HL-60/S4 treated with retinoic acid at 250 ng/mL for 4 days and 3 days (cell line): ENCODE measurements at regions not wholly inside any gene's neighbourhood (a gene's known extent, or its start where the extent isn't known, plus 50 kb on each side); places are given as distances from the start of the nearest gene placed in this dataset.

Experiments used
- in situ Hi-C: fragments of 300-500 bp; cut with MboI; formaldehyde crosslinking; loops from 2 replicates; pipeline ENCODE4 v1.7.0; 2022; ENCODE audit warnings: low sequenced_read_pairs

DNA sequence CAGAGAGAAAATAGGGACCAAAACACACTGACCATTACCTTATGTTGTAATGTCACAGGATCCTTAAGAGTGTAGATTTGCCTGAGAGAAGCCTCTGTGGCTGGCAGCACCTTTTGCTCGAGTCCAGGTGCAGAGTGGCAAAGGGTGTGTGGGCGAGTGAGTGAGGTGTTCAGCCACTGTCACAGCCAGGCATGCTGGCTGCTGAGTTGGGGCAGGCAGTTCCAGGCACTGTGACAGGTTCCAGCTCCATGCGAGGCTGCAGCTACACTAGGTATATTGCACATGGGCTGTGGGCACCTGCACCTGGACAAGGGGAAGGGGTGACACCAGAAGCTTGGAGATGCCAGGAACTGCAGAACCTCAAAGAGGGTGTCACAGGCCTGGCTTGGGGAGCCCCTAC, 1370.4 kb upstream of the PRMT6 start:
- in situ Hi-C loops = no loop called here

DNA sequence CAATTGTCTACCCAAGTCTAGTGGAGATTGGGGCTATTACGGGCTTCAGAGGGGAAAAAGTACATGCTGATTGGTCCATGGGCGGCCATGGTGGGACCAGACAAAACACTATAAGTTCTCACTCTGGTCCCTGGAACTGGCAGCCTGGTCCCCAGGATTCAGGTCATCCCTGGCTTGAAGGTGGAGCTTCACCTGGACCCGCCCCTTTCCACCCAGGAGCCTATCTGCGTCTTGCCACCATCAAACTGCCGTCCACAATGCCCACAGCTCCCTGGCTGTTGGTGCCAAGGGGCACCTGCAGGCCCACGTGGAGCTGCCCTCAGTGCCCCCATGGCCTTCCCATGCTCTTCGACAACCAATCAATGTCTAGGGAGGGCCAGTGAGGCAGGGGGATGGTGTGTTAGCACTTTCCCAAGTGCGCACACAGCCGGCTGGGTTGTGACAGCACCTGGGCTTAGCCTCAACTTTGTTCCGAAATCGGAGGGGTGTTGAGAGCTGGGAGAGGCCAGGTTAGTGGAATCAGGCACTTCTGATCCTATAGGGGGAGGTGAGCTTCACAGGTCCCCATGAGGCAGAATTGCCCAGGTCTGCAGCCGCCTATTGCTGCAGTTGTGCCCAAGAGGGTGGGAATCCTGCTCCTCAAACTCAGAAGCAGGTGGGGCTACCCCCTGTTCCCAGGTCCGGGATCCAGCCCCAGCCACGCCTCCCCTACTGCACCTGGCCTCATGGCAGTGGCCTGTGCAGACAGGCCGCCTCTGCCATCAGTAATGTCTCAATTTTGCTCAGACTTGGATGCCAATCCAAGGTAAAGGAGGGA, 1369.4 kb upstream of the PRMT6 start:
- in situ Hi-C loops = no loop called here

DNA sequence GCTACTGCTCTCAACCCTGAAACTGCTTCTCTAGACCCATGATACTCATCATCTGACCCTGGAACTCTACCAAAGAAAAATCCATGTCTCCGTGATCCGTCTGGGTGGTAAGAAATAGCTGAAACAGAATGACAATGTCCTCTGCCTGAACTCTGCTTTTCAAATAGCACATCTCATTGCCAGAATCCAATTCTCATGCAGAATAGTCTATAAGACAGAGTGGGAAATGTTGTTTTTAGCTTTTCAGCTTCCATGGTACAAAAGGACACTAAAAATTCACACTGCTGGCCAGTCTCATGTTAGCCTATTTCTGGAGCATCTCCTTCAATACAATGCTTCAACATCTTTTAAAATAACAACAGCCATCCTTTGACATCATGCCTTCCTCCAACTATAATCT, 1355.8 kb upstream of the PRMT6 start:
- in situ Hi-C loops = no loop called here

DNA sequence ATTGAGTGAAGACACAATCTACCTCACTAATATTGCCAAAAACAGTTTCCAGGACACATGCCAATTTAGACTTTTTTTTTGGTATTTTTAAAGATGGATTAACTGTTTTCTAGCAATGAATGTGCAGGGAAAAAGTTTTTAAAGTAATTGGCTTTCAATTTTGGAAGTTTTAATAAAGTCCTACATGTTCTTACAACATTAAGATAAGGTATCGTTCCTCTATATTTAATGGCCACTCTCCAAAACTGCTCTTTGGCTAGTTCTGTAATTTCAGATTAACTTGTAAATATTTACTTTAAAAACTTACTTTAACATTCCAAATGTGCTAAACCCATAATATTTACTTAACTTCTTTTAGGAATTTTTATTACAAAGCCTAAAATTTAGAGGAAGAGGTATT, 1332.2 kb upstream of the PRMT6 start:
- in situ Hi-C loops = no loop called here

DNA sequence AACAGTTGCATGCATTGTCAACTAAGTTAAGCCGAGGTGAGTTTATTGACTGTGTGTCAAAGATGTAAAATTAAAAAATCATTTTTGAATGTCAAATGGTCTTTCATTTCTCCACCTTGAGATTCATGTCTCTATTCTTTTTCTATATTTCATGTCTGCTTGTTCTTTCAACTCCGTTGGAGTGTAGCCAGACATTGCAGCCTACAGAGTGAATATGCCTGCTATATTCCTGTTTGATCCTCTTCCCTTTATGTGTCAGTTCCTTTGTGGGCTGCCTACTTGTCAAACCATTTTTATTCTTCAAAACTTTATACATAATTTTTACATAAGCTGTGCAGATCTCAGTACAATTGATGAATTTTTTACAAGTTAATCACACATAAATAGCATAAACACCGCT, 1325.8 kb upstream of the PRMT6 start:
- in situ Hi-C loops = no loop called here

DNA sequence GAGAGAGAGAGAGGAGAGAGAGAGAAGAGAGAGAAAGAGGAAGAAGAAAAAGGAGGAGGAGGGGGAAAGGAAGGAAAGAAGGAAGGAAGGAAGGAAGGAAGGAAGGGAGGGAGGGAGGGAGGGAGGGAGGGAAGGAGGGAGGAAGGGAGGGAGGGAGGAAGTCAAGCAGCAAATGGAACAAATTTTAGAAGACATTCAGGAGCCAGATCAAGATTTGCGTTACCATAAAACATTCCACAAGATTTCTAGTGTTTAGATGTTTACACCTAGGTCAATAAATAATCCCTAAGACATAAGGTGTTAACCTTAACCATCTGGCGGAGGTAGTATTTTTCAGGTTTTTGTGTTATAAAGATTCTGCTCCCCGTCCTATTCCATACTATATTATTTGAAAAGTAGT, 1320.1 kb upstream of the PRMT6 start:
- in situ Hi-C loops = no loop called here

DNA sequence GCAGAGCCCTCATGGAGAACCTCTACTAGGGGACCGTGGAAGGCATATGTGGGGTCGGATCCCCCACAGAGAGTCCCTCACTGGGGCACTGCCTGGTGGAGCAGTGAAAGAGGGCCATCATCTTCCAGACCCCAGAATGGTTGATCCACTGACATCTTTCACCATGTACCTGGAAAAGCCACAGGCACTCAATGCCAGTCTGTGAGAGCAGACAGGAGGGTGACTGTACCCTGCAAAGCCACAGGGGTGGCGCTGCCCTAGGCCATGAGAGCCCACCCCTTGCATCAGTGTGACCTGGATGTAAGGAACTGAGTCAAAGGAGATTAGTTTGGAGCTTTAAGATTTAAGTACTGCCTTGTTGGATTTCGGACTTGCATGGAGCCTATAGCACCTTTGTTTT, 1276.7 kb upstream of the PRMT6 start:
- in situ Hi-C loops = loop anchor here (25.0 kb wide), 1 partner anchor 992 kb away; no protein-coding TSS in a partner anchor

DNA sequence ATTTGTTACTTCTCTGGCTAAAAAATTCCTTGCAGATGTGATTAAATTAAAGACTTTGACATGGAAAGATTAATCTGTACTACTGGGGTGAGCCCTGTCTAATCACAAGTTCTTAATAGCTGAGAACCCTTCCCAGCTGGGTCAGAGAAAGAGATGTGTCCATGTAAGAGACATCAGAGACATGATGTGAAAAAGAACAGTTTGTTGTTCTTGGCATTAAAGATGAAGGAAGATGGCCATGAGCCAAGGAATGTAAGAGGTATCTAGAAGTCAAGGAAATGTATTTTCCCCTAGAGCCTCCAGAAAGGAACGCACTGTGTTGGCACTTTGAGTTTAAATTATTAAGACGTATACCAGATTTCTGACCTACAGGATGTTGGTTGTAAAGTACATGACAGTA, 1271.5 kb upstream of the PRMT6 start:
- in situ Hi-C loops = loop anchor here (25.0 kb wide), 1 partner anchor 998 kb away; no protein-coding TSS in a partner anchor

DNA sequence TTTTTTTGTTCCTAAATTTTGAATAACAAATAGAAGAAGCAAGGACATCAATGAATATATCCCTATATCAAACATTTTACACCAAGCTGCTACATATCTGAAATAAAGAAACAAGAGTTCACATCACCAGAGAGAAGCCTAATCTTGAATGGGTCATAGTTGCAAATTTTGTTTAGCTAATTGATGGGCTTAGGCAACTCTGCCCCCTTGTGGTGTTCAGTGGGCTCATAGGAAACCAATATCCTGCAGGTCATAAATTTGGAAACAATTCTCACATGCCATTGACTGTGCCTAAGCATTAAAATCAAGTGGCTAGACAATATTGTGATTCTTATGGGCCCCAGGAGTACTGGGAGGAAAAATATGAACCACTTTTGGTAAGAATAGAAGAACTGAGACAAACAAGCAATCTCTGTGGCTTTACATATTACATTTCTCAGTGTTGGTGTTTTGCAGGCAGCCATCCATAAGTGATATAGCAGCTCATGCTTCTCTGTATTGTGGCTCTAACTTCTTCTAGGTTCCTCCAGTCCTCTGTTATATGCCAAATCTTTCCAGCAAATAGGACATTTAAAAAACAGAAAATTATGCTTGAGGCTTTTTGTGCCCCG, 1262.8 kb upstream of the PRMT6 start:
- in situ Hi-C loops = loop anchor here (25.0 kb wide), 1 partner anchor 1006 kb away; no protein-coding TSS in a partner anchor

DNA sequence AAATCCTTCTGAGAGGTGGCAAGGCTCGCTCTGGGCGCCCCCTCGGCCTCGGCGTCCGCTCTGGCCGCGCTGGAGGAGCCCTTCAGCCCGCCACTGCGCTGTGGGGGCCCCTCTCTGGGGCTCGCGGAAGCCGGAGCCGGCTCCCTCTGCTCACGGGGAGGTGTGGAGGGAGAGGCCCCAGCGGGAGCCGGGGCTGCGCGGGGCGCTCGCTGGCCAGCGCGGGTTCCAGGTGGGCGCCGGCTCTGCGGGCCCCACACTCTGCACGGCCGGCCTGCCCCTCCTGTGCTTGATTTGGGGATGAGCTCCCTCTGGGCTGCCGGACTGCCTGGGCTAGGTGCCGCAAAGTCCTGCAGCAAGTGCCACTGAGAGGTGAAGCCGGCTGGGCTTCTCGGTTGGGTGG, 1260.7 kb upstream of the PRMT6 start:
- in situ Hi-C loops = loop anchor here (25.0 kb wide), 1 partner anchor 1008 kb away; no protein-coding TSS in a partner anchor

DNA sequence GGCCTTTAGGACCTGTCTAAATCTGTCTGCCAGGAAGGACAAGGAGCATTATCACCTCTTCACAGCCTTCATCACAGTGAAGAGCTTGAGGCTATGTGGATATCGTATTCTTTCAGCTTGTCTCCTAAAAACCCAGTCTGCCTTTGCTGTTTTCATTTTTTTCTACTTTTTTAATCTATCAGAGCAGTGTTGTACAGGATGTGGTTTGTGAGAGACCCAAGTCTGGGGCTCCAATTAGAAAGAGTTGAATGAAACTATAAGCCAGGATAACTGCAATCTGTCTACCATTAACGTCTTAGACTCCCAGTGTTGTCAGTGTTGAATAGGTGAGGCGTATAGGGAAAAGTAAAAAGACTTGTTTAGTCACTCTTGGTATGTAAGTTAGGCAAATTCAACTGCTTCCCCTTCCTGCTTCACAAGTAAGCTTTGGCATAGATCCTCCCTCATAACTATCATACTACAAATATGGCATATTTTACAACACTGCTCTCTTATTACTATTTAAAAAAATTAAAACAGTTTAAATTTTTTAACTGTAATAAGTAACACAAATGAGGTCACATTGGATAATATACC, 1225.8 kb upstream of the PRMT6 start:
- in situ Hi-C loops = no loop called here

DNA sequence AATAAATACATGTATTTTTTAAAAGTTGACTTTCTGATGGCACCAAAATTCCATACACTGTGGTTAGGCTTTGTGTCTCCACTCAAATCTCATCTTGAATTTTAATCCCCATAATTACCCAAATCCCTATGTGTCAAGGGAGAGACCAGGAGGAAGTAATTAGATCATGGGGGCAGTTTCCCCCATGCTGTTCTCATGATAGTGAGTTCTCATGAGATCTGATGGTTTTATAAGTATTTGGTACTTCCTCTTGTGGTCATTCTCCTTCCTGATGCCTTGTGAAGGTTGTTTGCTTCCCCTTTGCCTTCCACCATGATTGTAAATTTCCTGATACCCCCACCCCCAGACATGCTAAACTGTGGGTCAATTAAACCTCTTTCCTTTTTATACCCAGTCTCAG, 1218.4 kb upstream of the PRMT6 start:
- in situ Hi-C loops = no loop called here

DNA sequence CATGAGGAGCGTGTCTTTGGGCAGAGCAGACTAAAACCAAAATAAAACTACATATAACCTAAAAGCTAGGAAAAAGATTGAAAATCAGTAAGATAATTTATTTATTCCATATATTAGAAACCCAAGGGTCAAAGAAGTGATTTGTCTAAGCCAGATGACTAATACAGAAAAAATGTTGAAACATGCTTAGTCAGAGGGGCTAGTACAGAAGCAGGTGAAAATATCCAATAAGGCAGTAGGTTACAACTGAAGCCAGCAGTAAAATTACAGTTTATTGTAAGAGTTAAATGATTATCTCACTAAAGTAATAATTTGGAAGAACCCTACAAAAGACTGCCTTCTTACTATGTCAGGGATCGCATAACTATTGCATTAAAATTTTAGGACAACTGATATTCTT, 1190.9 kb upstream of the PRMT6 start:
- in situ Hi-C loops = no loop called here

DNA sequence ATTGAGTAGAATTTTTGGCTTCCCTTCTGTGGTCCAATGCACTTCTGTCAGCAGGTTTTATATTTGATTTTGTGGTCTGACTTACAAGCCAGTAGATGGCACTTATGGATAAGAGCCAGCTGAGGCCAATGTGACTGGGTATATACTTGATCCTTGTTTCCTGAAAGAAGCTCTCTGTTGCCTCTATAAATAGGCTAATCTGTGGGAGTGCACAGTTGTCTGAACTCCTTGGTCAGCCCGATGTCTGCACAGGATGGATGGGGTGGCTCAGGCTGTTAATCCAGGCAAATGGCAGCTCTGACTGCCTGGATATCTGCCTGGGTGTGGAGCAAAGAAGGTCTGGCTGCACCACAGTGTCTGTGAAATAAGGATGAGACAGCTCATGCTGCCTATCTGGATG, 1183.7 kb upstream of the PRMT6 start:
- in situ Hi-C loops = no loop called here

DNA sequence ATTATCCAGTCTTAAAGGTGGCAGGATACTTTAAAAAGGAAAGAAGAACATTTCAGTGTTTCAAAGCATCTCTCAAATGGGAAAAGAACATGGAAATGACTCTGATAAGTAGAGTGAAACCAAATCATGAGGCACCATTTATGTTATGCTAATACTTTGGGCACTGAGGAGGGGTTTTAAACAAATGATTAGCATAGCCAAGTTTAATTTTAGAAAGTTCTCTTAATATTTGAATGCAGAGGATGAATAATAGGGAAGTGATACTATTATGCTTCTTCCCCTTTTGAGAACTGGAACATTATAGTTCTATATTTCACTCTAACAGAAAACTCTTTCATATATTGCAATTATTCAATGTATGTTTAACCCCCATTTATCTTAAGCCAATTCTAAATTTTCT, 1181.9 kb upstream of the PRMT6 start:
- in situ Hi-C loops = no loop called here

DNA sequence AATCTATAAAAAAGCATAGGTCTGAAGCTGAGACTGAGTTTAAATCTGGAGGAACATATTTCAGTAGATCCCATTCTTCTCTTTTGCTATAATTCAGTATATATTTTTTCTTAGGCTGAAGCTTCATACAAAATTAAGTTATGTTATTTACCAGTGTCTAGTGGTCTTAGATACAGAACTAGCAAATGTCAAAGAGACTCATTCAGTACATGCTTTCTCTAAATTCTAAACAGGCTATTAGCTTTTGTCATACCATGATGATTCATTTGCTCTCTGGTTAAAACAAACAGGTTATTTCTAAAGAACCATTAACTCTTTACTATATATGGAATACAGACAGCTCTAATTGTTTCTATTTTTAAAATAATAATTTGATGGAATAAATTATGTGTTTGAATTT, 1170.2 kb upstream of the PRMT6 start:
- in situ Hi-C loops = no loop called here

DNA sequence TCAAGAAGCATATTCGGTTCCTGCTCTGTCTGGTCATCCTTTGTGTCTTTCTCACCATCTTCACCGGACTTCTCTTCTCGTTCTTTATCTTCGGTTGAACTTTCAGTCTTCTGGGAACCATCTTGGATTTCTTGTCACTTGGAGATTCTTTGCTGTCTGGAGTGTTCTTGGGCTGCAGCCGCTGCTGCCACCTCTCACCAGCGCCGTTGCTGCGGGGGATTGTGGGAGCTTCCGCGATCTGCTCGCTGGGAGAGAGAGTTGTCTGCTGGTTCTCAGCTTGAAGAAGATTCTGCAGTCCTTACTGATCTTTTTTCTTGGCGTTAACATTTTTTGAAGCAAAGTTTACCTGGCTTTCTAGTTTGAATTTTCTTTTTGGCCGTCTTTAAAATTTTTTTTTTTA, 1165.2 kb upstream of the PRMT6 start:
- in situ Hi-C loops = no loop called here

DNA sequence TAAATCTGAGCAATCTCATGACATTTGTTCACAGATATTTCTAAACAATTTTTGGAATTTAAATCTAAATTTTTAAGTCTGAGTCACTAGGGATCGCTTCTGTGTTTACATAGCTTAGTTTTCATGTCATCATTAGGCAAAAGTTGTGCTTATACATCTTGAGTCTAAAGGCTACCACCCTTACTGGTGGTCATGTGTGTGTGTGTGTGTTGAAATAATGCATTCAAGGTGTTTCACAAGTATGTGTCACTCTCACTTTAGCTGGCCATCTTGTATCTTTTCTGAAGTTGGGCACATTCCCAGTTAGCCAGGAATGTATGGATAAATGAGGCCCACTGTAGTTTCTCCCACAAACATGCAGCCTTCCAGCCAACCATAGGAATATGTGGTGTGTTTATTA, 1162.5 kb upstream of the PRMT6 start:
- in situ Hi-C loops = no loop called here

DNA sequence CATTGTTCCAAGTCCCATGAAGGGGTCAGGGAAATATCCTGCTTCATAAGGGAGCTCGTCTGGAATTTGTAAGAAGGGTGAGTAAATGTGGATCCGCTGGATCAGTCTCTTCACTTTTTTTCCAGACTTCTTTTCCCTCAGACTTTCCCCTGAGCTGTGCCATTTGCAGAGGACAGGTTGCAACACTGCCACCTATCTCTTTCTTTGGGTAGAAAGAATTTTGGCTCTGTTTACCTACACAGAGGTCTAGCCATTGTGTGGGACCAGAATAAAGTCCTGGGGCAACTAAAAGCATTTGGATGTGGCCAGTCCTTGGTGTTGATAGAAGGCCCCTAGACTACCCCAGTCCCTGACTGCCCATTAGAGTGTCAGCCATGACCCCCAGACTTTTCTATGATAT, 1146.7 kb upstream of the PRMT6 start:
- in situ Hi-C loops = no loop called here

DNA sequence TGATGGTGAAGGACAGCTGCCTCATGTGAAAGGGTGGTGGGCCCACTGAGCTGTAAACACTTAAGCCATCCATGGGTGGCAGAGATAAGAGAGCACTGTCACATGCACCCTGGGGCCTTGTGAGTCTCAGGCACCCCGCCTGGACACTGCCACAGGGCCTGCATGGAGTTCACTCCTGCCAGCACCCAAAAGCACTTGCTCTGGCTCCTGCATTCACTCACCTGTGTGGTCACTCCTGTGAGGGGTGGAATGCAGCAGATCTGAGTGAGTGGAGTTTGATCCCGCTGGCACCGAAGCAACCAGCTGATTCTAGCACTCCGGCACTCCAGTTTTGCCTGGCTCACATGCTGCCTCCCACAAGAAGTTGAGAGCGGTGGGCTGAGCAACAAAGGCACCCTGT, 1142.1 kb upstream of the PRMT6 start:
- in situ Hi-C loops = no loop called here

DNA sequence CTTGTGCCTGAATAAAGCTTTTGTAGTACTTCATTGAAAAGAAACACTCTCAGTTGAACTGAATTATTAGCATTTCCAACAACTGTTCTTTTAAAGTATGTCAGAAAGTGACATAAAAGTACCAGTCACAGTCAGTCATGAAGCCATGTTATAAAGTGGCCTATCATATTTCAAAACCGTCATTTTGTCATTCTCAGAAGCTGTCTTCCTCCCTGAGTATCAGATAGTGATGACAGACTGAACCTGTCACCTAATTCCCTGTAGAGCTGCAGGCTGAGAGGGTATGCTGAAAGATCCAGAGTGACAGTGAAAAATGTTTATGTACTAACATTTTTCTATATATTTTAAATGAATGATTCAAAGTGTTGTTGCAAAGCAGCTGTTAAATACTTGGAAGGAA, 1121.7 kb upstream of the PRMT6 start:
- in situ Hi-C loops = no loop called here

DNA sequence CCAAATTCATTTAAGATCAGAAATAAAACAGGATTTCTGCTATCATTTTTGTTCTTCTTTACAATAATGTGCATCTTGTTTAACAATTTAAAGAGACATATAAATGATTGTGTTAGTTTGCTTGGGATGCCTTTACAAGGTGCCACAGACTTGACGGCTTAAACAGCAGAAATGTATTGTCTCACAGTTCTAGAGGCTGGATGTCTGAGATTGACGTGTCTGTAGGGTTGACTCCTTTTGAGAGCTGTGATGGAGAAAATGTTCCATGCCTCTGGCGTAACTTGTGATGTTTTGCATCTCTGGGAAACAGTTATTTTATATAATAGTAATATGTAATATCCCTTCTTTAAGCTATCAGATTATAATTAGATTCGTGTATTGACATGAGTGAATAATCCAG, 1091.6 kb upstream of the PRMT6 start:
- in situ Hi-C loops = no loop called here
